ENCODE measurements at regions not wholly inside any gene's neighbourhood (a gene's known extent, or its start where the extent isn't known, plus 50 kb on each side); places are given as distances from the start of the nearest gene placed in this dataset.

DNA sequence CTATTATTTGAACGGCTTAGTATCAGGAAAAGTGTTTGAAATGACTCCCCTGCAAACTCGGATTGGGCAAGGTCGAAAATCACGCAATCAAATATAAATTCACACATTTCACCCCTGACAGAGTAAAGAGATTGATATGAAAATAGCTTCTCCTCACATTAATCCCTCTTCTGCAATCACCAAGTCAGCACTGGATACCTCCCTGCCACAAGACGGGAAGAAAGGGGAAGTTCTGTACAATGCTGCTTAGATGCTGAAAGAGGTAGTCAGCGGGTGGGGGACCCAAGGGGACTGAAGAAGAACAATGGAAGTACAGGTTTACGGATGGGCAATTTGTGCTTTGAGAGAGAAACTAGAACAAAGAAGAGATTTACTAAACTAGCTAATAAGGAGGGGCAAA, 72.0 kb upstream of the ANK3 start:
- DNase-seq: no peak

- no peak for DNase-seq
Measured at GRCh38 chr10:60459701-60460457, 70.2 kb upstream of the ANK3 start.

- DNase-seq: no peak
Measured at GRCh38 chr10:60456053-60456452, 66.4 kb upstream of the ANK3 start.

DNA sequence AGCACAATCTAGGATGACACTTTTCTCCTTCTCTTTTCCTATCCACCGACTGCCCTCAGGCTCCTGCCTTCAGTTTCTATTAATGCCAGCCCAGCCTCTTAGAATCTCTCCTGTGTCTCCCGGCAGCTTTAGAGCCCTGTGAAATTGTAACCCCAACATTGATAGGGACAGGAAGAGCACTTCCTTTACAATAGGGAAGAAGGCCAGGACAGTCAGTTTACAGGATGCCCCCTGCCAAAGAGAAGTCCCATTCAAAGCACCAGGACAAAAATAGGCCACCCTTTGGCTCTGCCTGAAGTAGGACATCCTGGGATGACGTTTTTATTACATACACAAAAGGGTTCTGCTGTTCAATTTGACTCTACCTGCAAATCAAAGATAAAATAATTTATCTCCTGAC, 64.7 kb upstream of the ANK3 start:
- DNase-seq: no peak

GRCh38 chr10:60453036-60453435, 63.4 kb upstream of the ANK3 start:
- no peak for DNase-seq

DNA sequence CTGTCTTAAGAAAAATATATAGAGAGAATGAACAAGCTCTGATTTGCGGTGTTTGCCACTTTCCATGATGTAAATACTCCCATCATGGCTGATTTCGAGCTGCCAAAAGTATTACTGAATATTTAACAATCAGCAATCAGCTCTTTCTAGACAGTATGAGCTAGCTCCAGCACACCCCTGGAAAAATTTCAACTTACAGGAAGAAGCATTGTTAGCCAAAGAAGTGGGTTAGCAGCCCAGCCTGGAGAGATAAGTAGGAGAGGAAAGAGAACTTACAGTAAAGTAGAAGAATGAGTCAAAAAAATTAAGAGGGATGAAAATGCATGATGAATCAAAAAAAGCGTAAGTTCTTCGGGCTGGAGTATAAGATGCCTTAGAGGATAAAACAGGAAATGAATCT, 60.6 kb upstream of the ANK3 start:
- no peak for DNase-seq

DNA sequence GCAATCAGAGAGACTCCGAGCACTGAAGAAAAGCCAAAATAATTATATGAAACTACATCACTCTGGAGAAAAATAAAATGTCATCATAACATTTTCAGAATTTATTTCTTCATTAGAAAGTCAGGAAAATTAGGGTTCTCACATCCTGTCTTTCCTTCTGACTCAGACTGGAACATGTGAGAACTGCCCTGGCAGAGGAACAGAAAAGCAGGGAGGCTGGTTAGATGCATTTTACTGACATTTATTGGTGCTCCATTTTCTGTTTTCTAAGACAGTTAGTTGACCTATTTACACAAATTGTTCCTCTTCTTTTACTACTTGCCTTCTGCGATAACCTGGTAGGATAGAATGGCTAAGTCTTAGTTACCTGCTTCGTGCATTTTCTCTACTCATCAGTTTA, 58.6 kb upstream of the ANK3 start:
- no peak for DNase-seq

- no peak for DNase-seq
Measured at GRCh38 chr10:60446851-60447250, 57.2 kb upstream of the ANK3 start.

GRCh38 chr10:60446070-60446833, 56.6 kb upstream of the ANK3 start:
- DNase-seq: no peak

DNA sequence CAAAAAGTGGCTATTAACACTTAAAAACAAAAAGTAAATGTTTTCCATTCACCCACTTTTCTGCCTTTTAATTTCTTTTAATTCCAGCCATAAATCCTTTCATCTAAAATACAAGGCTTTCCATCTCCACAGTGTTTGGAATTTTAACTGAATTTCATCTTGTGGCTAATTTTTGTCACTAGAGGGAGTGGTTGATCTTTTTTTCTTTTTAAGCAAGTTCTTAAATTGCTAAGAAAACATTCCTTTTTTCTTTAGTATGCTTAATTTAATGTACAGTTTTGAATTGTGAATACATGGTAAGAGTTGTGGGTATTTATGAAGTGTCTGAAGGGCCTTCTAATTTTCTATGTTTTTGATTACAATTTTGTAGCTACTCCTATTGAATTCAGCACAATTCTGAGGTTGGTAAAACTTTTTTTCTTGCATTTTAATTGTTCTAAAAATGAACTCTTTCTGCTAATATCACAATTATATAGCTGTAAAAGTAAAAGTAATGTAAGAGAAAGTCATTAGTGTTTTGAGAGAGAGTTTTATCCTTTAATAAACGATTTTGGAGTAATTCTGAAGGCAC, 54.9 kb upstream of the ANK3 start:
- no peak for DNase-seq

GRCh38 chr10:60443346-60443745, 53.7 kb upstream of the ANK3 start:
- no peak for DNase-seq

DNA sequence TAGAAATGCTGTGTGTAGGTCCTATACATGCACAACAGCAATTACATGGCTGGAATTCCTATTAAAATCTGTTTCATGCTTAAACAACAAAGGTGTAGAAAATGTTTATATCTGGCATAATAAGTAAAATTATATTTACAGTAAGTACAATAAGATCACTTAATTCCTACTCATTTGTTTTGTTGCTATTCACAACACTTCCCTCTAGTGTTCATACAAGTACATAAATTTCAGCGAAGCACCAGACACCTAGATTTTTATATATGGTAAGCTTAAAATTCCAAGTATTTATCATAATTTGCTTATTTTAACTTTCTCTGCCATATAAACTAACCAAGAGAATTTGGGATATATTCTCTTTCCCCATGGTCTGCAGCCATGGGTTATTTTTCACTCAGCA, 51.8 kb upstream of the ANK3 start:
- DNase-seq: no peak

DNA sequence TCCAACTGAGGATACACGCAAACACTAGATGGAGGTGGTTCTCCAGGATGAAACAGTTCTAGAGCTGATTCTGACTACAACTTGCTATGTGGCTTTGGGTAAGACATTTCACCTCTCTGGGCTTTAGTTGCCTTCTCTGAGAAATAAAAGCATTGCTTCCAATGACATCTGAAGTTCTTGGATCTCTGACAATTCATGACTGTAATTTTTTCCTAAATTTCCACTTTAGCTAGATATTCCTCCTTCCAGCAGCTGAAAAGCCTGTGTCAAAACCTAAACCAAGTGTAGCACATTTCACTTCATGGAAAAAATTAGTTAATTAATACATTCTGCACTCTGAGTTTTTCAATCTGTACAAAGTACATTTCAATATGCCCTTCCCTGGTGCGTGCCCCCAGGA, 50.0 kb upstream of the ANK3 start:
- no peak for DNase-seq

Measured in NCI-H187 (cell line).